AG09309 (cell line): ENCODE measurements at regions not wholly inside any gene's neighbourhood (a gene's known extent, or its start where the extent isn't known, plus 50 kb on each side); places are given as distances from the start of the nearest gene placed in this dataset.
"Not testable (repeated sequence)": the region's sequence is repeated elsewhere in the genome, so short reads cannot be mapped to it uniquely, and the experiment has no call there.

Experiments used
- DNase-seq: peaks from one replicate; pipeline ENCODE4 v3.0.0-alpha.2; 2010; ENCODE audit warnings: low read depth
- H3K4me3 ChIP-seq: 2 replicates; pipeline ENCODE4 v1.5.1; 2011; ENCODE audit warnings: mild to moderate bottlenecking, low read depth, low read length, moderate library complexity; ENCODE audit not compliant: control insufficient read depth
- CTCF ChIP-seq: IDR thresholded peaks from 2 replicates; pipeline ENCODE4 v1.5.1; 2011; ENCODE audit warnings: mild to moderate bottlenecking, low read depth, low read length, inconsistent platforms; ENCODE audit not compliant: insufficient read depth, control insufficient read depth; ENCODE audit errors: missing control alignments

DNA sequence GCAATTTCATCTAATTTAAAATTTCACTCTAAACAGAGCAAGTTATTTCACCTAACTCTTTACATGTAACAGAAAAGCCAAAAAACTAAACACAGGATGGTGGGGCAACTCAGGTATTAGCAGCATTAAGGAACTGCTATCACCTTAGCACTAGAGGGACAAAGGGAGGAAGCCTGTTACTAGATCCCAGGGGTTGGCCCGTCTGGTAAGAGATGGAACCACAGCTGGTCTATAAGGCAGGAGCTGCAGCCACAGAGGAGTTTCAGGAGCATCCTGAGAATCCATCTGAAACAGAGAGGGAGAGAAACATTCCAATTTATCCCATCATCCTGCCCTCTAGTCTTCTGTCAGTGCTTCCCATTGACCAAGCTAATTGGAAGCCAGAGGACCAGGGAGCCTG is 300.3 kb downstream of the MRPS30 start:
- no peak for TF ChIP-seq CTCF
- no peak for DNase-seq
- no peak overlapping the region for H3K4me3 ChIP-seq

- no peak overlapping the region for H3K4me3 ChIP-seq
- TF ChIP-seq CTCF: no peak
- no peak for DNase-seq
Observed at GRCh38 chr5:45109636-45110035, 300.9 kb downstream of the MRPS30 start.

GRCh38 chr5:45110399-45110798 is 301.7 kb downstream of the MRPS30 start:
- H3K4me3 ChIP-seq: no peak overlapping the region

GRCh38 chr5:45113726-45114125 is 305.0 kb downstream of the MRPS30 start:
- no peak for TF ChIP-seq CTCF
- DNase-seq: no peak
- no peak overlapping the region for H3K4me3 ChIP-seq

More at GRCh38 chr5:45110399-45110798, 301.7 kb downstream of the MRPS30 start:
- no peak for DNase-seq
- no peak for TF ChIP-seq CTCF

DNA sequence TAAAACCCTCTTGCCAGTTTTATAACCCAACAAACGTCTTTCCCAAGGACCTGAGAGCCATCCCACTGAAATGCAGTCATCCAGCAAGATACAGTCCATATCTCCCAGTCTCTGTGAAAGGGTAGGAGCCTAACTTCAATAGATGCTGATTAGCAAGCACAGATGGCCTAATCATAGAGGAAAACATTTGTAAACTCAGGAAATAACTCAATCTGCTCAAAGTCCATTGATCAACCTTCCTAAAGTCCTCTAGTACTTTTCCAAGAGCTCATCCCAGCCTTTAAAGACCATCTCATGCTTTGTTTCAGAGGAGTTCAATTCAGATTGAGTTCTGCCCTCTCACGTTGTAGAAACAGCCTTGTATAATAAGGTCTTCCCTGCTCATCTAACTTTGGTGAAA is 324.2 kb downstream of the MRPS30 start:
- no peak for TF ChIP-seq CTCF
- no peak for DNase-seq
- no peak overlapping the region for H3K4me3 ChIP-seq

- no peak for DNase-seq
- no peak for TF ChIP-seq CTCF
- no peak overlapping the region for H3K4me3 ChIP-seq
Observed at GRCh38 chr5:45162974-45163373, 354.2 kb downstream of the MRPS30 start.

- no peak for TF ChIP-seq CTCF
- H3K4me3 ChIP-seq: no peak overlapping the region
- no peak for DNase-seq
Observed at GRCh38 chr5:45171563-45171962, 362.8 kb downstream of the MRPS30 start.

- DNase-seq, H3K4me3 ChIP-seq: not testable (repeated sequence)
Observed at GRCh38 chr5:45172634-45173033, 363.9 kb downstream of the MRPS30 start.
